Tibial nerve (tissue), 3 donors: ENCODE measurements at regions not wholly inside any gene's neighbourhood (a gene's known extent, or its start where the extent isn't known, plus 50 kb on each side); places are given as distances from the start of the nearest gene placed in this dataset.

Experiments used
- CTCF ChIP-seq, 5 experiments: fragments of 200-600 bp in 3 of 5; fragments of 450-650 bp in 2 of 5; sonication (generic) in 3 of 5; IDR thresholded peaks; one replicate each; pipeline ENCODE4 v1.5.1; 2016 to 2019; ENCODE audit warnings: antibody characterized with exemption in 5 of 5, mild to moderate bottlenecking in 3 of 5, moderate library complexity in 2 of 5
- POLR2A ChIP-seq, 2 donors: fragments of 450-650 bp; IDR thresholded peaks; one replicate each; pipeline ENCODE4 v1.6.1; 2017; ENCODE audit warnings: antibody characterized with exemption in 2 of 2, mild to moderate bottlenecking in 2 of 2, moderate library complexity in 2 of 2

- TF ChIP-seq POLR2A (IDR thresholded peaks at IDR 0.05) (no peak), CTCF (IDR thresholded peaks at IDR 0.05) (no peak)
Measured at GRCh38 chr5:107235167-107235566, 435.6 kb downstream of the EFNA5 start.
